SJCRH30 (cell line): ENCODE measurements at regions not wholly inside any gene's neighbourhood (a gene's known extent, or its start where the extent isn't known, plus 50 kb on each side); places are given as distances from the start of the nearest gene placed in this dataset.
"Not testable (repeated sequence)": the region's sequence is repeated elsewhere in the genome, so short reads cannot be mapped to it uniquely, and the experiment has no call there.

Experiments
- DNase-seq, 2 experiments: peaks; one replicate each; pipeline ENCODE4 v3.0.0-alpha.2; 2015 to 2020
- H3K27ac ChIP-seq: fragments of 250-450 bp; sonication (Bioruptor Pico); 2 replicates; pipeline ENCODE4 v1.5.1; 2020; ENCODE audit warnings: mild to moderate bottlenecking, moderate library complexity
- H3K27me3 ChIP-seq: fragments of 250-450 bp; sonication (Bioruptor Pico); 2 replicates; pipeline ENCODE4 v1.5.1; 2020; ENCODE audit warnings: mild to moderate bottlenecking, moderate library complexity
- H3K36me3 ChIP-seq: fragments of 250-450 bp; sonication (Bioruptor Pico); 2 replicates; pipeline ENCODE4 v1.5.1; 2020; ENCODE audit warnings: mild to moderate bottlenecking, moderate library complexity
- H3K4me1 ChIP-seq: fragments of 250-450 bp; sonication (Bioruptor Pico); 2 replicates; pipeline ENCODE4 v1.5.1; 2020; ENCODE audit warnings: mild to moderate bottlenecking, moderate library complexity
- H3K4me3 ChIP-seq: fragments of 250-450 bp; sonication (Bioruptor Pico); 2 replicates; pipeline ENCODE4 v1.5.1; 2020; ENCODE audit warnings: mild to moderate bottlenecking, moderate library complexity
- H3K9me3 ChIP-seq: fragments of 250-450 bp; sonication (Bioruptor Pico); replicated peaks from 2 replicates; pipeline ENCODE4 v1.5.1; 2020; ENCODE audit warnings: mild to moderate bottlenecking, moderate library complexity

DNA sequence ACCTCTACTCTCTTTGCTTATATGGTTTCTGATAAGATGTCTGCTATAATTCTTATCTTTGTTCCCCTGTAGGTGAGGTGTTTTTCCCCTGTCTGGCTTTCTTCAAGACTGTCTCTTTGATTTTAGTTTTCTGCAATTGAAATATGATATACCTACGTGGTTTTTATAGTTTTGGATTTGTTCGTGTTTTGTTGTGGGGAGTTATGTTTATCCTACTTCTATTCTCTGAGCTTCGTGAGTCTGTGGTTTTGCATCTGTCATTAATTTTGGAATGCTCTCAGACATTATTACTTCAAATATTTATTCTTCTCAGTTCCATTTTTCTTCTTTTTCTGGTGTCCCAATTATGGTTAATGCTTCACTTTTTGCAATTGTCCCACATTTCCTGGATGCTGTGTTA, 521.3 kb downstream of the KCTD16 start:
- no peaks in the 10 kb centered on the region for H3K9me3 ChIP-seq
- no peak for DNase-seq
- no peak overlapping the region for H3K4me3 ChIP-seq
- H3K4me1 ChIP-seq = no peaks in the 10 kb centered on the region
- H3K36me3 ChIP-seq = no peaks in the 10 kb centered on the region
- no peak overlapping the region for H3K27ac ChIP-seq
- no peaks in the 10 kb centered on the region; the same call in 1 of the 2 replicates for H3K27me3 ChIP-seq

DNA sequence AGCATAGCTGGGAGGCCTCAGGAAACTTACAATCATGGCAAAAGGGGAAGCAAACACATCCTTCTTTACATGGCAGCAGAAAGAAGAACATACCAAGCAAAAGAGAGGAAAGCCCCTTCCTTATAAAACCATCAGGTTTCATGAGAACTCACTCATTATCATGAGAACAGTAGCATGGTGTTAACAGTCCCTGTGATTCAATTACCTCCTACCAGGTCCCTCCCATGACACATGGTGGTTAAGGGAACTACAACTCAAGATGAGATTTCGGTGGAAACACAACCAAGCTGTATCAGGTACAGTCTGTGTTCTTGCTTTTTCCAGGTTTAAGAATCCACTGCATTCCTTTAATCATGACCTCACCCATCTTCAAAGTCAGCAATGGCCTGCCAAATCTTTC, 514.2 kb downstream of the KCTD16 start:
- no peaks in the 10 kb centered on the region for H3K9me3 ChIP-seq
- H3K36me3 ChIP-seq = no peaks in the 10 kb centered on the region
- no peak overlapping the region for H3K27ac ChIP-seq
- H3K4me3 ChIP-seq = no peak overlapping the region
- no peaks in the 10 kb centered on the region; the same call in 1 of the 2 replicates for H3K27me3 ChIP-seq
- H3K4me1 ChIP-seq = no peaks in the 10 kb centered on the region
- no peak for DNase-seq

GRCh38 chr5:144680711-144681110, 510.0 kb downstream of the KCTD16 start:
- Histone ChIP-seq H3K9me3 (no peaks in the 10 kb centered on the region), H3K4me3 (no peak overlapping the region), H3K4me1 (no peaks in the 10 kb centered on the region), H3K27me3 (no peaks in the 10 kb centered on the region), H3K27ac (no peak overlapping the region), H3K36me3 (no peaks in the 10 kb centered on the region)
- DNase-seq = no peak

DNA sequence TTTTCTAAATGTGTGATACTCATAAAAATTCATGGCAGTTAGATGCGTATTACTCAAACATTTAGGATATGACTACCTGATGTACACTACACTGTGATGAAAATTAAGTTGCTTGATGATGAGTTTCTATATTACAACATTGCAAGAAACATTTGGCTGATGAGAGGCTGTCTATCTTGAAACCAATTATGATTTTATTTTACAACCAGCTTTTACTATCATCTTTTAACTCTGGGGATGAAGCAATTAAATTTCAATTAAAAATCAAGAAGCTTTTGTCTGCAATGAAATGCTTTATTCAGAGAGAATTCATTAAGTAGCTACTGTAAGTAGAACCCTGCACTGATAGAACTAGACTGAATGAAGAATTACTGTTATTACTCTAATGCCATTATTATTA, 500.4 kb downstream of the KCTD16 start:
- no peak for DNase-seq
- H3K27me3 ChIP-seq = no peaks in the 10 kb centered on the region
- H3K36me3 ChIP-seq = no peaks in the 10 kb centered on the region
- no peaks in the 10 kb centered on the region for H3K9me3 ChIP-seq
- no peaks in the 10 kb centered on the region for H3K4me1 ChIP-seq
- H3K27ac ChIP-seq = no peak overlapping the region
- H3K4me3 ChIP-seq = no peak overlapping the region

DNA sequence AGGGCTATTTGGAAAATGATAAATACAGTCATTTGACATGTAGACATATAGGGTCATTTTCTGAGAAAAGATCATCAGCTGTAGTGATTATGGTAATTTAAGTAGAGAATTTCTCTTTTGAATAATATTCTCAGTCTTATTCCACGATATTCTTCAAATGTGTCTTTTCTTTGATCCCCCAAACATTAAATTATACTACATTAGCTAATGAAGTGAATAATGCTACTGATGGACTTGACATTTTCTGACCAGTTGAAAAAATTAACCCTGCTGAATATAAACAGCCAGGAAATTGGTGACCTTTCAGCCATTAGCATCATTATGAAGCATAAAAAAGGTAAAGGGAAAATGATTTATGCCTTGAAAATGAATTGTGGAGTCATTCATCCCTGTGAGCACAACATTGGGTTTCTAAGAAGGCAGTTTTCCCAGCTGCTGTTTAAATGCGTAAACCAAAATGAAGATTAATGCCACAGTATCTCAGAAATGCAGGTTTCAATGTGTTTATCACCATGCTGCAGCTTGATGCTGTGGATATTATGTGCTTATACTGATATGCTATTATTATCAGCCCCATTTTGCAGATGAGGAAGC, 489.1 kb downstream of the KCTD16 start:
- Histone ChIP-seq H3K36me3 (no peaks in the 10 kb centered on the region), H3K9me3 (no peaks in the 10 kb centered on the region), H3K27me3 (no peaks in the 10 kb centered on the region), H3K4me1 (no peaks in the 10 kb centered on the region), H3K4me3 (no peak overlapping the region), H3K27ac (no peak overlapping the region)
- no peak for DNase-seq

GRCh38 chr5:144644317-144644716, 473.6 kb downstream of the KCTD16 start:
- no peak overlapping the region for H3K27ac ChIP-seq
- H3K36me3 ChIP-seq = no peaks in the 10 kb centered on the region
- H3K4me3 ChIP-seq = no peak overlapping the region
- no peaks in the 10 kb centered on the region for H3K9me3 ChIP-seq
- no peaks in the 10 kb centered on the region for H3K4me1 ChIP-seq
- no peak for DNase-seq
- no peaks in the 10 kb centered on the region for H3K27me3 ChIP-seq

DNA sequence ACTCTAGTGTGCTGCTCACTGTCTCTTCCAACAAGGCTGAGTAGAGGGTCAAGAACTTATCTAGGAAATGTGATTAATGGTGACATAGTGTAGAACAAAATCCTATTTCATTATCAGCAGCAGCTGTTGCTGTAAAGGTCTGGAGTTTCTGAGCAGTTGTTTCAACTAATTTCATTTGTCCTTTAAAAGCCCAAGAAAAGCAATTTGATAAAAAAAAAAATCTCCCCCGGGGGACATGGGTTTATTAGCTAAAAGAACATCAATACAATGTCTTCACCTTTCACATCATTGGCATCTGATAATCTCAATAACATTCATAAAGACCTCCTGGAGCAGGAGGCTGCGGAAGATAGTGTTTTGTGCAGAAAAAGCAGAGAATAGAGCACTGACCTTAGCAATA, 468.1 kb downstream of the KCTD16 start:
- Histone ChIP-seq H3K36me3 (no peaks in the 10 kb centered on the region), H3K4me3 (no peak overlapping the region), H3K27ac (no peak overlapping the region), H3K27me3 (no peaks in the 10 kb centered on the region), H3K9me3 (no peaks in the 10 kb centered on the region), H3K4me1 (no peaks in the 10 kb centered on the region)
- peak in 1 of 2 experiments; percentile 4 for DNase-seq

DNA sequence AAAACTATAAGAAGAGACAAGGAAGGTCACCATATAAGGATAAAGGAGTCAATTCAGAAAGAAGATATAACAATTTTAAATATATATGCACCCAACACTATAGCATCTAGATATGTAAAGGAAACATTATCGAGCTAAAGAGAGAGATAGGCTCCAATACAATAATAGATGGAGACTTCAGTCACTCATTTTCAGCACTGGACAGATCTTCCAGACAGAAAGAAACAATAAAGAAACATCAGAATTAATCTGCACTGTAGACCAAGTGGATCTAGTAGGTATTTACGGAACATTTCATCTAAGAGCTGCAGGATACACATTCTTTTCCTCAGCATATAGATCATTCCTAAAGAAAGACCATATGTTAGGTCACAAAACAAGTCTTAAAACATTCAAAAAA, 463.5 kb downstream of the KCTD16 start:
- Histone ChIP-seq H3K4me1 (no peaks in the 10 kb centered on the region), H3K36me3 (no peaks in the 10 kb centered on the region), H3K9me3 (no peaks in the 10 kb centered on the region), H3K4me3 (no peak overlapping the region), H3K27me3 (no peaks in the 10 kb centered on the region), H3K27ac (no peak overlapping the region)
- no peak for DNase-seq

DNA sequence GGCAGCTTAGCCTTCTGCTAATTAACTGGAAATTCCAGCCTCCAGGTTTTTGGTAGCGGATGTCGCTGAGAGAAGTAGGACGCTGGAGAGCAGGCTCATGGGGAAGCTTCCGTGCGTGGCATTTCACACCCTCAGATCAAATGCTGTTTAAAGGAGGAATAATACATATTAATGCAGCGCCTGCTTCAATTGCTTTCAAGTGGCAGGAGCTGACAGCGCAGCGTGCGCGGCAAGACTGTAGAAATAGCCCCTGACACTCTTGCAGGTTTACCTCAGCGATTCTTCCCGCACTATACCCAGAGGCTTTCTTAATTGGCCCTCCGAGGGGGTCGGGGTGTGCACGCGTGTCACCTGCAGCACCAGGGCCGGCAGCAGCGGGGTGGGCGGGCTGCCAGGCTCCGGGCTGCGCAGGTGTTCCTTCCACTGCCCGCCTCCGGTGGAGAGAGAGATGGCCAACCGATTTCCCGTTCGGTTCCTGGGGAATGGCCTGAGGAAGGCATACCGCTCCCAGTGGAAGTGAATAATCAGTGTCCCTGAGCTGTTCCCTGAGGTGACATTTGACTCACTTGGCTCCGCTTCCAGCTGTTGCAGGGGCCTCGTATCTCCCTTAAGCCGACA, 427.9 kb downstream of the KCTD16 start:
- Histone ChIP-seq H3K9me3 (no peaks in the 10 kb centered on the region), H3K4me3 (no peak overlapping the region), H3K27ac (no peak overlapping the region), H3K4me1 (no peaks in the 10 kb centered on the region), H3K27me3 (no peaks in the 10 kb centered on the region), H3K36me3 (no peaks in the 10 kb centered on the region)
- DNase-seq = no peak

GRCh38 chr5:144596517-144596916, 425.8 kb downstream of the KCTD16 start:
- Histone ChIP-seq H3K4me3 (no peak overlapping the region), H3K36me3 (no peaks in the 10 kb centered on the region), H3K27me3 (no peaks in the 10 kb centered on the region), H3K27ac (no peak overlapping the region), H3K9me3 (no peaks in the 10 kb centered on the region), H3K4me1 (no peaks in the 10 kb centered on the region)
- DNase-seq = no peak

- Histone ChIP-seq H3K9me3 (no peaks in the 10 kb centered on the region), H3K4me1 (no peaks in the 10 kb centered on the region), H3K36me3 (no peaks in the 10 kb centered on the region), H3K4me3 (no peak overlapping the region), H3K27ac (no peak overlapping the region), H3K27me3 (no peaks in the 10 kb centered on the region)
- DNase-seq = no peak
Measured at GRCh38 chr5:144594919-144595318, 424.2 kb downstream of the KCTD16 start.

DNA sequence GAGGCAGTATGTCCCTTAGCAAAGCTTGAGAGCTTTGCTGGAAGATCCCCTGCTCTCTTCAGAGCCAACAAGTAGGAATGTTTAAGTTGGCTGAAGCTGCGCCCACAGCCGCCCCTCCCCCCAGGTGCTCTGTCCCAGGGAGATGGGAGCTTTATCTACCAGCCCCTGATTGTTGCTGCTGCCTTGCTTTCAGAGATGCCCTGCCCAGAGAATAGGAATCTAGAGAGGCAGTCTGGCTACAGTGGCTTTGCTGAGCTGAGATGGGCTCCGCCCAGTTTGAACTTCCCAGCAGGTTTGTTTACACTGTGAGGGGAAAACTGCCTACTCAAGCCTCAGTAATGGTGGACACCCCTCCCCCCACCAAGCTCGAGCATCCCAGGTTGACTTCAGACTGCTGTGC, 423.6 kb downstream of the KCTD16 start:
- H3K4me1 ChIP-seq, DNase-seq, H3K27me3 ChIP-seq, H3K9me3 ChIP-seq, H3K4me3 ChIP-seq, H3K27ac ChIP-seq, H3K36me3 ChIP-seq: not testable (repeated sequence)

DNA sequence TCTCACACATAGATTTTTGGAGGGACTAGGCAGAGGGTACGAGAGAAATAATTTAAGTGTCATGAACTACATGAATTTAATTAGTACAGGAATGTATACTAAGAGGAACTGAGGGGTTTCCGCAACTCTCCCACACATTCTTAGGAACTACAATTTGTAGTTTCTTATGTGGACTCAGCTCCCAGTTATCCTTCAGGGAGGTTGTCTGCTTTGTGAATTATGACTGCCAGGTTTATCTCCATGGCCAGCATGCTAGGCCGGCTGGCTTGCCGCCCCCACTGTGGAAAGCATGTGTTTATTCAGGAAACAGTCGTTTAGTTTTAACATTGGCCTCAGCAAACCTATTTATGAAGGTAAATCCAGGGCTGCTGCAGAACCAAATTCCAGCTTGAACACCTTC, 415.0 kb downstream of the KCTD16 start:
- Histone ChIP-seq H3K4me1 (no peaks in the 10 kb centered on the region), H3K36me3 (no peaks in the 10 kb centered on the region), H3K27me3 (no peaks in the 10 kb centered on the region), H3K27ac (no peak overlapping the region), H3K9me3 (no peaks in the 10 kb centered on the region), H3K4me3 (no peak overlapping the region)
- no peak for DNase-seq

DNA sequence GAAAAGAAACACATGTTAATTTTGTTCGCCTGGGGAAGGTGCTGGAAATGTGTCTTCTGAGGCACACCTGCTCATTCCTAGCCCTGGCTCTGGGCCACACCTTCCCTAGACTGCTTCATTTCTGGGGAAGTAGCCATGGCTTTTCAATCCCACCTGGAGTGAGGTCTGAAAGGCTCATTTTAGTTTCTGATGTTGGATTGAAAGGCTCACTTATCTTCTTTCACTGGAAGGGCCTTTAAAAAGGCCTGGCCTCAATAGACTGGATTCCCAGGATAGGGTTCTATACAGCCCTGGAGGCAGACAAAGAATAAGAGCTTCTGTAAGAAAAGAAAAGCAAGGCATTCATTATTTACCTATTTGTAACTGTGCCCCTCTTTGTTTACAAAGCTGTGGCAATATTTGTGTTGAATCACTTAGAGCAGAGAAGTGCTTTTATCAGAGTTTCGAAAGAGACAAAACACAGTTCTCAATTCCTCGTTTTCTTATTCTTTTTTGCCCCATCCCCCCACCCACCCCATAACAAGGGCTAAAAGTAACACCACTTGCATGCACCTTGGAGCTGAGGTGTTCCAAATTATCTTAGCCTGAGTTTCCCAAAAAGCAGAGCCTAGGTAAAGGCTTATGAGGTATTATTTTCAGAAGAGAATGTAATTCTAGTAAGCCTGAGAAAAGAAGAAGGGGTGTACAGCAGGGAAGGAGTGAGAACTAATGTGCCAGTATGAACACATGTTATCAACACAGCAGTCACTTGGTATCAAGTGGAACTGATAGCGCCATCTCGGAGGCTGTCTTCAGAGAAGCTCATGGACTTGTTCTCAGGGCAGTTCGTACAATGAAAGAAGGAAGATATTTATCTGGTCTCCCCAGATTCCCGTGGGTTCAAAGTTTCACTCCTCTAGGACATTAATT, 413.1 kb downstream of the KCTD16 start:
- Histone ChIP-seq H3K4me1 (no peaks in the 10 kb centered on the region), H3K27ac (no peak overlapping the region), H3K9me3 (no peaks in the 10 kb centered on the region), H3K36me3 (no peaks in the 10 kb centered on the region), H3K27me3 (no peaks in the 10 kb centered on the region), H3K4me3 (no peak overlapping the region)
- DNase-seq = no peak

DNA sequence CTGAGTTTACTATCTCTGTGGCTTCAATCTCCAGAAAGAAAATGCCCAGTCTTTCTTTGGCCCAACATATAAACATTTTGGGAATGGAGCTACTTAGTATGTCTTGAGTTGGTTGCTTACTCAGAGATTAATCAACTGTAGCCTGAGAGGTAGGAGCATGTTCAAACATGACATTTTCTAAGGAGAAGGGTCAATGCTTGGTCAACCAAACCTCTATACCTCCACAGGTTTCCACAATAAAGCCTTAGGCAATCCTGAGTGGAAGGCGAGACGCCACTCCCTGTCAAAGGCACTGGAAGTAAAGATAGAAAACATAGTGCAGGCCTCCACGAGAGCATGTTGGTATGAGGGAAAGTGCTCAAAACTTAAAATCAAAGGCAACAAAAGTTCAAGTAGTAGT, 411.4 kb downstream of the KCTD16 start:
- no peak for DNase-seq

More for the DNA sequence above, 411.4 kb downstream of the KCTD16 start:
- no peak overlapping the region for H3K4me3 ChIP-seq
- no peaks in the 10 kb centered on the region for H3K36me3 ChIP-seq
- H3K4me1 ChIP-seq = no peaks in the 10 kb centered on the region
- no peaks in the 10 kb centered on the region for H3K27me3 ChIP-seq
- H3K27ac ChIP-seq = no peak overlapping the region
- H3K9me3 ChIP-seq = no peaks in the 10 kb centered on the region
